ENCODE measurements at regions not wholly inside any gene's neighbourhood (a gene's known extent, or its start where the extent isn't known, plus 50 kb on each side); places are given as distances from the start of the nearest gene placed in this dataset.

- Histone ChIP-seq H2BK5ac (ENCODE audit: low read depth, low read length, poor library complexity, severe bottlenecking) (no peak overlapping the region), H3K4ac (ENCODE audit: low read depth, low read length) (no peak overlapping the region), H2BK120ac (ENCODE audit: low read depth, low read length) (no peak overlapping the region), H3K27ac (ENCODE audit: insufficient read depth, low read length) (no peak overlapping the region), H2AK5ac (ENCODE audit: low read depth, low read length) (no peak overlapping the region), H3K14ac (replicated peaks; ENCODE audit: low read depth, low read length) (no peak overlapping the region), H3K9ac (ENCODE audit: low read depth, low read length) (no peak overlapping the region), H3K18ac (ENCODE audit: low read depth, low read length) (no peak overlapping the region), H4K20me1 (ENCODE audit: insufficient read depth, low read length) (no peaks in the 10 kb centered on the region), H4K91ac (ENCODE audit: insufficient read depth, low read depth, low read length) (no peak overlapping the region), H3K27me3 (ENCODE audit: control insufficient read depth, insufficient read depth, low read length) (peaks cover 4% of the 10 kb centered on the region), H3K79me1 (ENCODE audit: low read depth in 1 of 2, low read length in 2 of 2) (no peaks in the 10 kb centered on the region), H3K4me2 (ENCODE audit: low read depth, low read length) (no peak overlapping the region), H3K9me1 (ENCODE audit: insufficient read depth, low read length) (no peaks in the 10 kb centered on the region), H2AFZ (replicated peaks; ENCODE audit: low read length, poor library complexity) (no peak overlapping the region), H3K56ac (ENCODE audit: extremely low read depth, insufficient read depth, low read length) (no peak overlapping the region), H3K4me3 (ENCODE audit: insufficient read depth, low read depth, low read length) (no peak overlapping the region), H3K9me3 (ENCODE audit: control insufficient read depth, insufficient read depth, low read length) (no peaks in the 10 kb centered on the region), H3K36me3 (ENCODE audit: control insufficient read depth, insufficient read depth, low read length) (no peaks in the 10 kb centered on the region), H2AK9ac (replicated peaks; ENCODE audit: low read depth, low read length, poor library complexity) (no peak overlapping the region), H2BK20ac (ENCODE audit: low read depth, low read length) (no peak overlapping the region), H3K23ac (ENCODE audit: low read depth, low read length) (no peak overlapping the region), H3K4me1 (ENCODE audit: control insufficient read depth, insufficient read depth, low read length) (no peaks in the 10 kb centered on the region), H4K8ac (ENCODE audit: low read depth in 2 of 2, low read length in 2 of 2) (no peak overlapping the region), H4K5ac (ENCODE audit: low read depth, low read length) (no peak overlapping the region), H2BK15ac (ENCODE audit: low read depth, low read length) (no peak overlapping the region)
- WGBS, 2 experiments (ENCODE audit: extremely low coverage in 2 of 2, insufficient read length in 1 of 2): 81% methylated on average over 4 of the region's 10 CpGs; no CpG with 5 or more reads in 1 of the 2 experiments
- in situ Hi-C loops (cut with MboI; ENCODE audit: low sequenced_read_pairs): no loop called here
- TF ChIP-seq CHD1 (IDR thresholded peaks at IDR 0.05; ENCODE audit: low read depth, low read length) (no peak), POLR2A (IDR thresholded peaks at IDR 0.05; ENCODE audit: low read depth, low read length) (no peak), MAFK (IDR thresholded peaks at IDR 0.05; ENCODE audit: low read depth, low read length) (no peak), SMC3 (IDR thresholded peaks at IDR 0.05; ENCODE audit: low read depth, low read length) (no peak), BHLHE40 (IDR thresholded peaks at IDR 0.05; ENCODE audit: low read depth, low read length) (no peak), NFE2L2 (IDR thresholded peaks at IDR 0.05; ENCODE audit: low read depth, low read length) (no peak), RAD21 (IDR thresholded peaks at IDR 0.05; ENCODE audit: low read length) (no peak), MAZ (IDR thresholded peaks at IDR 0.05; ENCODE audit: borderline replicate concordance, low read depth, low read length) (no peak), RCOR1 (IDR thresholded peaks at IDR 0.05; ENCODE audit: insufficient replicate concordance, low read length) (no peak), ELK1 (IDR thresholded peaks at IDR 0.05; ENCODE audit: borderline replicate concordance, low read depth, low read length) (no peak), CTCF (conservative IDR thresholded peaks at IDR 0.05; ENCODE audit: low read depth, low read length) (no peak)
- DNase-seq: no peak
- CTCF ChIA-PET: no interaction called here
- intact Hi-C loops (cut with micrococcal nuclease): no loop called here
- dilution Hi-C loops (cut with HindIII; ENCODE audit: low sequenced_read_pairs, unreplicated experiment): no loop called here
- ATAC-seq (ENCODE audit: low read depth): no peak
- POLR2A ChIA-PET (ENCODE audit: unreplicated experiment): no interaction called here
- no TSS peak for BruUV-seq (replicated peaks)
Observed at GRCh38 chr1:232329103-232329813, 300.7 kb downstream of the SIPA1L2 start.

Data from IMR-90 (cell line).